GM23338 (cell line): ENCODE measurements at regions not wholly inside any gene's neighbourhood (a gene's known extent, or its start where the extent isn't known, plus 50 kb on each side); places are given as distances from the start of the nearest gene placed in this dataset.

ENCODE experiments used
- ATAC-seq: fragments of 200-7000 bp; cut with Tn5 transposase; 3 replicates; pipeline ENCODE4 v1.9.1; 2020
- DNase-seq: peaks from one replicate; pipeline ENCODE4 v3.0.0-alpha.2; 2015; ENCODE audit warnings: low spot score
- H2AFZ ChIP-seq: fragments of 200-600 bp; sonication (generic); 2 replicates; pipeline ENCODE4 v1.8.0; 2016; ENCODE audit warnings: antibody characterized with exemption, mild to moderate bottlenecking, moderate library complexity
- H3F3A ChIP-seq: fragments of 200-600 bp; sonication (generic); replicated peaks from 2 replicates; pipeline ENCODE4 v1.8.0; 2017; ENCODE audit warnings: antibody characterized with exemption, mixed run types, low read depth
- H3K27ac ChIP-seq: fragments of 200-600 bp; sonication (generic); 2 replicates; pipeline ENCODE4 v1.6.1; 2016; ENCODE audit warnings: low read depth
- H3K27me3 ChIP-seq: fragments of 200-600 bp; sonication (generic); 2 replicates; pipeline ENCODE4 v1.8.0; 2016; ENCODE audit warnings: mild to moderate bottlenecking, mixed run types, moderate library complexity; ENCODE audit not compliant: insufficient read depth
- H3K36me3 ChIP-seq: fragments of 200-600 bp; sonication (generic); 2 replicates; pipeline ENCODE4 v1.8.0; 2016; ENCODE audit warnings: mild to moderate bottlenecking; ENCODE audit not compliant: insufficient read depth
- H3K4me1 ChIP-seq: fragments of 200-600 bp; sonication (generic); 2 replicates; pipeline ENCODE4 v1.8.0; 2016; ENCODE audit warnings: mild to moderate bottlenecking, moderate library complexity; ENCODE audit not compliant: insufficient read depth
- H3K4me2 ChIP-seq: fragments of 200-600 bp; sonication (generic); 2 replicates; pipeline ENCODE4 v1.7.1; 2017; ENCODE audit warnings: mixed run types
- H3K4me3 ChIP-seq: fragments of 200-600 bp; sonication (generic); 2 replicates; pipeline ENCODE4 v1.6.1; 2016; ENCODE audit warnings: mixed run types
- H3K79me2 ChIP-seq: fragments of 200-600 bp; sonication (generic); replicated peaks from 2 replicates; pipeline ENCODE4 v1.8.0; 2017; ENCODE audit warnings: mild to moderate bottlenecking; ENCODE audit not compliant: insufficient read depth
- H3K9me2 ChIP-seq: fragments of 200-600 bp; sonication (generic); 2 replicates; pipeline ENCODE4 v1.8.0; 2017; ENCODE audit not compliant: insufficient read depth
- H4K20me1 ChIP-seq: fragments of 200-600 bp; sonication (generic); replicated peaks from 2 replicates; pipeline ENCODE4 v1.8.0; 2017; ENCODE audit warnings: mild to moderate bottlenecking; ENCODE audit not compliant: insufficient read depth
- H3K27ac Mint-ChIP-seq: 2 replicates; pipeline ENCODE4 v1.8.0; 2020; ENCODE audit warnings: inconsistent platforms, mild to moderate bottlenecking, moderate library complexity, mixed read lengths
- H3K27me3 Mint-ChIP-seq: 3 replicates; pipeline ENCODE4 v1.8.0; 2022; ENCODE audit warnings: low read depth, mild to moderate bottlenecking, moderate library complexity, mixed read lengths, inconsistent platforms; ENCODE audit not compliant: insufficient read depth, poor library complexity
- H3K36me3 Mint-ChIP-seq: 3 replicates; pipeline ENCODE4 v1.8.0; 2021; ENCODE audit warnings: low read depth, mild to moderate bottlenecking, inconsistent platforms, moderate library complexity, mixed read lengths
- H3K4me1 Mint-ChIP-seq: 3 replicates; pipeline ENCODE4 v1.8.0; 2020; ENCODE audit warnings: mild to moderate bottlenecking, inconsistent platforms, mixed read lengths
- H3K4me3 Mint-ChIP-seq: 3 replicates; pipeline ENCODE4 v1.8.0; 2021; ENCODE audit warnings: moderate library complexity, mild to moderate bottlenecking, inconsistent platforms, mixed read lengths
- H3K9me3 Mint-ChIP-seq: 3 replicates; pipeline ENCODE4 v1.8.0; 2020; ENCODE audit warnings: moderate library complexity, mild to moderate bottlenecking, inconsistent platforms, mixed read lengths
- EZH2 ChIP-seq: fragments of 200-600 bp; sonication (generic); IDR thresholded peaks from one replicate; pipeline ENCODE4 v1.8.0; 2017; ENCODE audit warnings: antibody characterized with exemption, mild to moderate bottlenecking, low read depth; ENCODE audit not compliant: unreplicated experiment
- EZH2phosphoT487 ChIP-seq: fragments of 200-600 bp; sonication (generic); IDR thresholded peaks from one replicate; pipeline ENCODE4 v1.8.1; 2018; ENCODE audit warnings: antibody characterized with exemption; ENCODE audit not compliant: unreplicated experiment
- JUNB ChIP-seq: IDR thresholded peaks from one replicate; pipeline ENCODE4 v1.6.1; 2016; ENCODE audit warnings: antibody characterized with exemption; ENCODE audit not compliant: unreplicated experiment
- NANOG ChIP-seq: IDR thresholded peaks from 2 replicates; pipeline ENCODE4 v1.6.1; 2016; ENCODE audit warnings: antibody characterized with exemption, borderline replicate concordance
- POLR2AphosphoS5 ChIP-seq: IDR thresholded peaks from 2 replicates; pipeline ENCODE4 v1.6.1; 2016; ENCODE audit warnings: antibody characterized with exemption, low read depth
- REST ChIP-seq: IDR thresholded peaks from one replicate; pipeline ENCODE4 v1.6.1; 2018; ENCODE audit warnings: antibody characterized with exemption; ENCODE audit not compliant: unreplicated experiment
- STAT1 ChIP-seq: IDR thresholded peaks from one replicate; pipeline ENCODE4 v1.6.1; 2016; ENCODE audit warnings: antibody characterized with exemption; ENCODE audit not compliant: unreplicated experiment
- ZNF331 ChIP-seq: fragments of 250-450 bp; sonication (Bioruptor Pico); IDR thresholded peaks from 2 replicates; pipeline ENCODE4 v1.5.0; 2020; ENCODE audit warnings: low read depth, mild to moderate bottlenecking, moderate library complexity
- TF ChIP-seq, protein P1 (sequence below): fragments of 250-450 bp; sonication (Bioruptor Pico); IDR thresholded peaks from 2 replicates; pipeline ENCODE4 v1.5.0; 2020; ENCODE audit warnings: mild to moderate bottlenecking, moderate library complexity

DNA sequence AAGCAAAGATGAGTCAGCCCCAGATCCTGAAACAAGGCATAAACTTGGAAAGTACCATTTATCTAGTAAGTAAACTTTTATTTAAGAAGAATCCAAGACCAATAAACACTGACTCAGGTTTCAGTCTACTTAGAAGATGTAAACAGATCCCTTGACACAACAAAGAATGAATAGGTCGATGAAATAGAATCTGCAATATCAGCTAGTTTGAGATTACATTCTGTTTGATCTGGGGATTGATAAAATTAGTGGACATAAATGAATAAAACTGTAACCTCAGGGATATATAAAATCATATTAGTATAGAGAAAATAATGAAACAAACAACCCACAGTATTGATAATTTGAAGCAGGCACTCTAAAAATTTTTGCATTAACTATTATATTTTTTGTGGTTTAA is 708.9 kb downstream of the FAM181B start:
- H3K9me2 ChIP-seq, result 0 out of 2 replicates have a peak, but pooled peaks cover 5% of the 10 kb centered on the region
- peaks cover 2% of the 10 kb centered on the region; the same call in 1 of the 3 replicates for H3K4me1 Mint-ChIP-seq
- no peaks in the 10 kb centered on the region for H3K27me3 ChIP-seq
- TF ChIP-seq EZH2 (no peak), REST (no peak), POLR2AphosphoS5 (no peak)
- no peaks in the 10 kb centered on the region for H3K36me3 ChIP-seq
- H3K27ac Mint-ChIP-seq, result no peak overlapping the region
- H3K4me3 ChIP-seq, result no peak overlapping the region
- H4K20me1 ChIP-seq, result no peaks in the 10 kb centered on the region
- H3K27me3 Mint-ChIP-seq, result no peaks in the 10 kb centered on the region
- H3K9me3 Mint-ChIP-seq, result no peaks in the 10 kb centered on the region
- H2AFZ ChIP-seq, result no peak overlapping the region
- no peak overlapping the region for H3K4me2 ChIP-seq
- H3K79me2 ChIP-seq, result no peaks in the 10 kb centered on the region
- H3F3A ChIP-seq, result no peaks in the 10 kb centered on the region
- H3K27ac ChIP-seq, result no peak overlapping the region
- no peaks in the 10 kb centered on the region for H3K36me3 Mint-ChIP-seq
- ATAC-seq (no peak), DNase-seq (no peak)
- no peak overlapping the region for H3K4me3 Mint-ChIP-seq
- H3K4me1 ChIP-seq, result no peaks in the 10 kb centered on the region; the same call in 1 of the 2 replicates

GRCh38 chr11:82012276-82012675 is 721.4 kb downstream of the FAM181B start:
- no peaks in the 10 kb centered on the region for H3K27me3 Mint-ChIP-seq
- ATAC-seq (no peak), DNase-seq (no peak)
- no peaks in the 10 kb centered on the region for H3K27me3 ChIP-seq
- peaks cover 5% of the 10 kb centered on the region; the same call in 1 of the 2 replicates for H3K4me1 ChIP-seq
- no peaks in the 10 kb centered on the region for H3F3A ChIP-seq
- no peaks in the 10 kb centered on the region for H3K9me3 Mint-ChIP-seq
- H2AFZ ChIP-seq, result no peak overlapping the region
- H3K27ac ChIP-seq, result no peak overlapping the region
- no peaks in the 10 kb centered on the region for H3K9me2 ChIP-seq
- H4K20me1 ChIP-seq, result no peaks in the 10 kb centered on the region
- no peaks in the 10 kb centered on the region for H3K36me3 ChIP-seq
- H3K36me3 Mint-ChIP-seq, result no peaks in the 10 kb centered on the region
- H3K4me3 Mint-ChIP-seq, result no peak overlapping the region
- H3K4me2 ChIP-seq, result no peak overlapping the region
- peaks cover 5% of the 10 kb centered on the region for H3K4me1 Mint-ChIP-seq
- H3K79me2 ChIP-seq, result no peaks in the 10 kb centered on the region
- H3K27ac Mint-ChIP-seq, result no peak overlapping the region
- H3K4me3 ChIP-seq, result no peak overlapping the region
- TF ChIP-seq NANOG, result no peak
- TF ChIP-seq EZH2phosphoT487, result no peak
- TF ChIP-seq, protein P1, sequence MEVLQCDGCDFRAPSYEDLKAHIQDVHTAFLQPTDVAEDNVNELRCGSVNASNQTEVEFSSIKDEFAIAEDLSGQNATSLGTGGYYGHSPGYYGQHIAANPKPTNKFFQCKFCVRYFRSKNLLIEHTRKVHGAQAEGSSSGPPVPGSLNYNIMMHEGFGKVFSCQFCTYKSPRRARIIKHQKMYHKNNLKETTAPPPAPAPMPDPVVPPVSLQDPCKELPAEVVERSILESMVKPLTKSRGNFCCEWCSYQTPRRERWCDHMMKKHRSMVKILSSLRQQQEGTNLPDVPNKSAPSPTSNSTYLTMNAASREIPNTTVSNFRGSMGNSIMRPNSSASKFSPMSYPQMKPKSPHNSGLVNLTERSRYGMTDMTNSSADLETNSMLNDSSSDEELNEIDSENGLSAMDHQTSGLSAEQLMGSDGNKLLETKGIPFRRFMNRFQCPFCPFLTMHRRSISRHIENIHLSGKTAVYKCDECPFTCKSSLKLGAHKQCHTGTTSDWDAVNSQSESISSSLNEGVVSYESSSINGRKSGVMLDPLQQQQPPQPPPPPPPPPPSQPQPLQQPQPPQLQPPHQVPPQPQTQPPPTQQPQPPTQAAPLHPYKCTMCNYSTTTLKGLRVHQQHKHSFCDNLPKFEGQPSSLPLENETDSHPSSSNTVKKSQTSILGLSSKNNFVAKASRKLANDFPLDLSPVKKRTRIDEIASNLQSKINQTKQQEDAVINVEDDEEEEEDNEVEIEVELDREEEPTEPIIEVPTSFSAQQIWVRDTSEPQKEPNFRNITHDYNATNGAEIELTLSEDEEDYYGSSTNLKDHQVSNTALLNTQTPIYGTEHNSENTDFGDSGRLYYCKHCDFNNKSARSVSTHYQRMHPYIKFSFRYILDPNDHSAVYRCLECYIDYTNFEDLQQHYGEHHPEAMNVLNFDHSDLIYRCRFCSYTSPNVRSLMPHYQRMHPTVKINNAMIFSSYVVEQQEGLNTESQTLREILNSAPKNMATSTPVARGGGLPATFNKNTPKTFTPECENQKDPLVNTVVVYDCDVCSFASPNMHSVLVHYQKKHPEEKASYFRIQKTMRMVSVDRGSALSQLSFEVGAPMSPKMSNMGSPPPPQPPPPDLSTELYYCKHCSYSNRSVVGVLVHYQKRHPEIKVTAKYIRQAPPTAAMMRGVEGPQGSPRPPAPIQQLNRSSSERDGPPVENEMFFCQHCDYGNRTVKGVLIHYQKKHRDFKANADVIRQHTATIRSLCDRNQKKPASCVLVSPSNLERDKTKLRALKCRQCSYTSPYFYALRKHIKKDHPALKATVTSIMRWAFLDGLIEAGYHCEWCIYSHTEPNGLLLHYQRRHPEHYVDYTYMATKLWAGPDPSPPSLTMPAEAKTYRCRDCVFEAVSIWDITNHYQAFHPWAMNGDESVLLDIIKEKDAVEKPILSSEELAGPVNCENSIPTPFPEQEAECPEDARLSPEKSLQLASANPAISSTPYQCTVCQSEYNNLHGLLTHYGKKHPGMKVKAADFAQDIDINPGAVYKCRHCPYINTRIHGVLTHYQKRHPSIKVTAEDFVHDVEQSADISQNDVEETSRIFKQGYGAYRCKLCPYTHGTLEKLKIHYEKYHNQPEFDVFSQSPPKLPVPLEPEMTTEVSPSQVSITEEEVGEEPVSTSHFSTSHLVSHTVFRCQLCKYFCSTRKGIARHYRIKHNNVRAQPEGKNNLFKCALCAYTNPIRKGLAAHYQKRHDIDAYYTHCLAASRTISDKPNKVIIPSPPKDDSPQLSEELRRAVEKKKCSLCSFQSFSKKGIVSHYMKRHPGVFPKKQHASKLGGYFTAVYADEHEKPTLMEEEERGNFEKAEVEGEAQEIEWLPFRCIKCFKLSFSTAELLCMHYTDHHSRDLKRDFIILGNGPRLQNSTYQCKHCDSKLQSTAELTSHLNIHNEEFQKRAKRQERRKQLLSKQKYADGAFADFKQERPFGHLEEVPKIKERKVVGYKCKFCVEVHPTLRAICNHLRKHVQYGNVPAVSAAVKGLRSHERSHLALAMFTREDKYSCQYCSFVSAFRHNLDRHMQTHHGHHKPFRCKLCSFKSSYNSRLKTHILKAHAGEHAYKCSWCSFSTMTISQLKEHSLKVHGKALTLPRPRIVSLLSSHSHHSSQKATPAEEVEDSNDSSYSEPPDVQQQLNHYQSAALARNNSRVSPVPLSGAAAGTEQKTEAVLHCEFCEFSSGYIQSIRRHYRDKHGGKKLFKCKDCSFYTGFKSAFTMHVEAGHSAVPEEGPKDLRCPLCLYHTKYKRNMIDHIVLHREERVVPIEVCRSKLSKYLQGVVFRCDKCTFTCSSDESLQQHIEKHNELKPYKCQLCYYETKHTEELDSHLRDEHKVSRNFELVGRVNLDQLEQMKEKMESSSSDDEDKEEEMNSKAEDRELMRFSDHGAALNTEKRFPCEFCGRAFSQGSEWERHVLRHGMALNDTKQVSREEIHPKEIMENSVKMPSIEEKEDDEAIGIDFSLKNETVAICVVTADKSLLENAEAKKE (CRISPR knock-in tag), result no peak
- TF ChIP-seq REST, result no peak
- TF ChIP-seq ZNF331 (CRISPR knock-in tag), result no peak
- no peak for TF ChIP-seq STAT1
- no peak for TF ChIP-seq JUNB
- TF ChIP-seq EZH2, result no peak
